Fibroblast of skin of scalp (primary cell): ENCODE measurements at regions not wholly inside any gene's neighbourhood (a gene's known extent, or its start where the extent isn't known, plus 50 kb on each side); places are given as distances from the start of the nearest gene placed in this dataset.
A peak's percentile ranks its signal among the peaks of the same experiment; 100 is the strongest.
"Not testable (repeated sequence)": the region's sequence is repeated elsewhere in the genome, so short reads cannot be mapped to it uniquely, and the experiment has no call there.

ENCODE experiments used
- DNase-seq: peaks from one replicate; pipeline ENCODE4 v3.0.0-alpha.2; 2013

DNA sequence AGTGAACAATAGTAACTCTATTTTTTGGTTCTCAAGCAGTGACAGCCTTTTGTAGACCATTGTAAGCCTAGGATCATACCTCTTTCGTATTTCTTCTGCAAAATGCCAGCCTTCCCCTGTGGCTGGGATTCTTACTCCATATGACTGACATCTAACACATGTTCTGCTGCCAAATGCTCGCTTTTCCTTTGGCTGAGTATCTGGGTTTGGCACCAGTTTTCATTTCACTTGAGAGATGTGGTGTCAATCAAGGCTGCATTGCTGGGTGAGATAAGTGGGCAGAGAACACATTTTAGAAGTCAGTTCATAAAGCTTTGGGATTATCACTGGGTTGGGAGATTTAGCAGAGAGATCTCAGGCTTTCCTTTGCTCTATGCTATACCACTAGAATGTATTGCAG lies 514.7 kb upstream of the SGO1 start:
- DNase-seq = no peak

DNA sequence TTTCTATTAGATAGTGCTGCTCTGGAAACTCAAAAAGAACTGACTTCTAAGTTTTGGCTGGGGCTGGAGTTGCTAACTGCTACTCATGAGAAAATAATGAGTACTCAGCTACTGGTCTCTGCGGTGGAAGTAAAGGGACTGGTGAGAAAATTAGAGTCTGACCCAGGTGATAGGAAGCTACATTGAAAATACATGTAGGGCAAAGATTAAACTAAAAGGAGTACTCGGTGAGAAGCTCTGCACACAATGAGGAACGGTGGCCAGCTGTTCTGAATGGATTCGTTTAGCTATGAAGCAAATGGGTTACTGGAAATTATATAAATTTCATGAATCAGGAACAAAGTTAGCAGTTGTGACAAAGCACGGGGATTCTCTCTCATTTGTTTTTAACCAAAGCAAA lies 512.9 kb upstream of the SGO1 start:
- DNase-seq = no peak

GRCh38 chr3:20696388-20697150 lies 510.6 kb upstream of the SGO1 start:
- no peak for DNase-seq

DNA sequence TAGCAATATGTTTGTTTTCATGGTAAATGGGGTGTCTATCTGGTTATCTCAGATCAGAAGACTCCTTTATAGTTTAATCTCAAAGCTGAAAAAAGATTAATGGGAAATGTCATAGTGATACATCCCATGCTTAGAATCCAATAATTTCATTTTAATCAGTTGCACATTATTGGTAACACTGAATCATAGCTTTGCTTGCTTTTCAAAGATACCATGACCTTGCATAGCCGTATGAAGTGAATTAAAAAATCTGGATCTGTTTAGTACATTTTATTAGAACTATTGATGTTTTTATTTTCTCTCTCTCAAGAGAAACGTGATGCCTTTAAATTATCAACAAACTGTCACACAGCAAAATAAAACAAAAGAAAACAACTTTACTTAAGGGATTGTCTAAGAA lies 506.7 kb upstream of the SGO1 start:
- no peak for DNase-seq

DNA sequence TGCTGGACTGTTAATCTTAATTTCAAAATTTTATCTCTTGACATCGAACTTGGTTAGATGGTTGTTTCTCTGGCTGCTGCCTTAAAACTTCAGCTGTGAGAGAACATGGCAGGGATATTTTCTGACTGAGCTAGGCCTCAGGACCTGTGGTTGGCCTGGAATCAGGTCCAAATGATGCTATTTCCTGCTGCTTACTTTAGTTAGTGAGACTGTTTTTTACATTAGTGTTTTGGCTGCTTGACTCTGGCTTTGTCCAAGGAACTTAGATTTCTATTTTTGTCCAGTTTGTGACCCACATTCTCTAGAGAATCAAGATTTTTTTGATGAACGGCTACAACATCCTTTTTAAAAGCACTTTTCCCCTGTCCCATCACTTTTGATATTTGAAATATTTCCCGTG lies 497.9 kb upstream of the SGO1 start:
- peak; percentile 70 for DNase-seq

GRCh38 chr3:20682573-20682972 lies 496.6 kb upstream of the SGO1 start:
- peak; percentile 57 for DNase-seq

- DNase-seq = no peak
Observed at GRCh38 chr3:20680990-20681628, 495.1 kb upstream of the SGO1 start.

GRCh38 chr3:20673866-20674265 lies 487.9 kb upstream of the SGO1 start:
- DNase-seq = no peak

DNA sequence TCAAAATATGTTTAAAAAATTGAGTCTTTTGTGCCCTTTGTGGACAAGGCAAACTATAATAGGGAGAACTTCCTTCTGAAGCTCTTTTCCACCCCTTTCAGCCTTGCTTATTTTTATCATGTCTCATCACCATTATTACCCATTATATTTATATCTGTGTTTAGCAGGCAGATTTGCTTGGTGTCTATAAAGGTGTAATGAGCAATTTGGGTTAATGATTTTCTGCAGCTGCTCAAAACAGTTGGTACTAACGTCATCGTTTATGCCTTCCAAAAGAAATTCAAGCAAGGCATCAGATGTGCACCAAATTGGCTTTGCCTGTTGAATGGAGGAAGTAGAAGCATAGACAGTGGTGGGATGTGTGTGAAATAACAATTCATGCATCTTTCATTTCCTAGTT lies 483.7 kb upstream of the SGO1 start:
- no peak for DNase-seq

- no peak for DNase-seq
Observed at GRCh38 chr3:20669184-20669583, 483.2 kb upstream of the SGO1 start.

DNA sequence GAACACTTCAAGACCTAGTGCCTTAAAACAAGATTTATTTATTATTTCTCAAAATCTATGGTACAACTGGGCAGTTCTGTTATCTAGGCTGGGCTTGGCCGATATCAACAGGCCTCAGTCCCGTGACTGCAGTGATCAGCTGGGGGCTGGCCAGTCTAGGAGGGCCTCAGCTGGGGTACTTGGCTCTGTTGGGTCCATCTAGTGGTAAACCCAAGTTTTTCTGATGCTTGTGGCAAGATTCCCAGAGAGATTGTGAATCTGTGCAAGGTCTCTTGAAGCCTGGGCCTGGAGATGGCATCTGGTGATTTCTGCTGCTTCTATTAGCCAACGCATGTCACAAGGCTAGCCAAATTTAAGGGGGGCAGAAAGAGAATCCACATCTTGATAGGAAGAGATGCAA lies 482.4 kb upstream of the SGO1 start:
- peak; percentile 44 for DNase-seq

- no peak for DNase-seq
Observed at GRCh38 chr3:20666091-20666490, 480.1 kb upstream of the SGO1 start.

GRCh38 chr3:20658491-20658890 lies 472.5 kb upstream of the SGO1 start:
- DNase-seq = peak; percentile 35

DNA sequence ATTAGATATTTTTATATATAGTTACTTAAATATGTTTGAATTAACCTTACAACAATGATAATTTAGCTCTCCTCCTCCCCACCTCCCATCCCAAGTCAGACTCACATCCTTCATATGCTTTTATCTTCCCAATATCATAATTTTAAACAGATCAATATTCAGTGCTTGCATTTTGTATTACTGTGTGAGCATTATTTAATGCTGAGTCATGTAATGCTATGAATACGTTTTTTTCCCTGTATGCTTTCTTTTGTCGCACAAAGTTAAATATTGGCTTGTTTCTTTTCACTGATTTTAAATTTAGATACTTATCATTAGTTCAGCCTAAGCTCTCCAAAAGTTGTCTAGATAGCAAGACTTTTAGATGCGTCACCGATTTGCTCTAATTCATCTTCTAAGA lies 471.6 kb upstream of the SGO1 start:
- DNase-seq = no peak

- DNase-seq = no peak
Observed at GRCh38 chr3:20652231-20652986, 466.4 kb upstream of the SGO1 start.

GRCh38 chr3:20648921-20649381 lies 462.9 kb upstream of the SGO1 start:
- peak; percentile 86 for DNase-seq

DNA sequence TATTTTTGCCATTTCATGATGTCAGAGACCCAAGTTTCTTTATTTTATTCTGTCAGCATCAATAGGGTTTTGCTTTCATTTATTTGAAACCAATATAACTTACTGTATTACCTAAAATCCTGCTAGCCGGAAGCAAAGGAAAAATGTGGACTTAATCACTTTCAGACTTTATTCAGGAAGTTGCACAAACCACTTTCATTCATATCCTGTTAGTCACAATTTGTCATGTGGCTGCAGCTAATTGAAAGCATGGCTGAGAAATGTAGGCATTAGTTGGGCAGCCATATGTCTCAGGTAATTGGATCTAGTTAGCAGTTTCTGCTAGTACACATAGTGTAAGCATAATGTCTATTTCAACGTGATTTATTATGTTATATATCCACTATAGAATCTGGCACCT lies 462.3 kb upstream of the SGO1 start:
- DNase-seq = peak; percentile 91

DNA sequence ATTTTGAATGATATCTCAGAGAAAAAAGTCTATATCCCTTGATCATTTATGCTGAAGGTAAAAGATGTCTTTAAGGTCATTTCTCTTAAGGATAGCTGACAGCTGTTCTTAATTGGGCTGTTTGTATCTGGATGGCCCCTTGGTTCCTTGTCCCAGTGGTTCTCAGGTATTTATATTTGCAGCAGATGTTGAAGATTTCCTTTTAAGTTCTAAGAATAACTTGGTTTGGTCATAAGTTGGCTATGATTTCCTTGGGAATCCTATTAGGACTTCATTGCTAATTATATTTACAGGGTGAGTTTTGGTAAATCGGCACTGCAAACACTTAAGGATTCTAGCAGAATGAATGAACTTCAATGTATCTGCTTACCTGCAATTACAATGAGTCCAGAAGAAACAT lies 460.4 kb upstream of the SGO1 start:
- DNase-seq = no peak

DNA sequence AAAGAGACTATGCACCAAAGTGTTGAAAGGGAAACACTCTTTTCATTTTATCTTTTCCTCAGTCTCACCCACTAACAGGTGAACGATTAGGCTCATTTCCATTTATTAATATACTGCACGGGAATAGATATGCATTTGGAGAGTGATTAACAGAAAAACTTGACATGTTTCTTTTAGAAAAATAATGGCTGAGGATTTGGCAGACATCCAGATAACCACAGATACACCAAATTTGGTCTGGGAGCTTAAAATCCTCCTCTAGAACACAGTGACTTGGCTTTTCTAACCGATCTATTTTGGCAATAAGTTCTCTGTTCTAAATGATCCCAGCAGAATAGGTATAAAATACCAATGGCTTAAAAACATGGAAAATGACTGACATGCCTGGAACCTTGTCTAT lies 459.3 kb upstream of the SGO1 start:
- DNase-seq = peak; percentile 38

- peak; percentile 56 for DNase-seq
Observed at GRCh38 chr3:20637729-20638128, 451.7 kb upstream of the SGO1 start.

DNA sequence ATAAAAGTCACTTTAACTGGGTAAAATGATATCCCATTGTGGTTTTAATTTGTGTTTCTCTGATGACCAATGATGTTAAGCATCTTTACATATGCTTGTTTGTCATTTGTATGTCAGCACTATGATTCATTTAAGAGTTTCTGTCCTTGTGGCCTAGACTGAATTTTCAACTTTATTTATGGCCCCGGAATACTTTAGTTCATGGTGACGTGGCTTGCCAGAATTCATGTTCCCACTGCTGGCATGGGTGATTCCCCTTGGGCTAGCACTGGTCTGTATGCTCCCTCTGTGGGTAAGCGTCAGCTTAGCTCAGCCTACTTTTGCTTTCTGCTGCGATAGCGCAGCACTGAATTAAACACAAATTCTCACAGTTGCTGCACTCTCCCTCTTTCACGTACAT lies 436.3 kb upstream of the SGO1 start:
- DNase-seq = peak; percentile 68

GRCh38 chr3:20618621-20619020 lies 432.6 kb upstream of the SGO1 start:
- not testable (repeated sequence) for DNase-seq

DNA sequence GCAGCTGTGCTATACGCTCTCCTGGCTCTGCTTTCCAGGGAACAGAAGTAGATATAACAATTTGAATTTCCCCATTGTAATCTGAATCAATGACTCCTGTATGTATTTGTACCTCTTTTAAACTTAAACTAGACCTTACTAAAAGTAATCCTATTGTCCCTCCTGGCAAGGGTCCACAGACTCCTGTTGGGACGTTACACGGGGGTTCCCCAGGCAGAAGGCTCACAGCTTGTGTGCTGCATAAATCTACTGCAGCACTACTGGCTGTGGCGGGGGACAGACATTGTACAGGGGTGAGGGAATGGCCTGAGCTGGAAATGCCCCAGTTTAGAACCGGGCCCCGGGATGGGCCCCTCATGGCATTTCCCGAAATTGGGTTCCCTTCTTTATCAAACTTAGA lies 432.2 kb upstream of the SGO1 start:
- DNase-seq = not testable (repeated sequence)

DNA sequence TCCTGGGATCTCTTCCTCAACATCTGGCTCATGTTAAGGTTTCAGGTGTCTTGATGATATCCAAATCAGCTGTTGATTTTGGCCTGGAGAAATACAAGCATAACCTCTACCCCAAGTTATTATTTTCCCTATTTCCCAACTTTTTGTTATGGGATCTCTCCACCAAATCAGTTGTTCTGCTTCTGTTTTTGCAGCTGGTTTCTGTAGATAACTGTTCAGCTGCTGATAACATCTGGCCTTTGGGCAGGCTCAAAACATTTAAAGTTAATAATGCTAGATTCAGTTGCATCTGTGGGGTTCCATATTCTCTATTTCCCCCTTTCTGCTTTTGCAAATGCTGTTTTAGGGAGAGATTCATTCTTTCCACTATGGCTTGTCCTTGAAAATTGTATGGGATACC lies 430.0 kb upstream of the SGO1 start:
- DNase-seq = not testable (repeated sequence)
